Stomach (tissue), 4 donors: ENCODE measurements at regions not wholly inside any gene's neighbourhood (a gene's known extent, or its start where the extent isn't known, plus 50 kb on each side); places are given as distances from the start of the nearest gene placed in this dataset.

Source experiments
- POLR2A ChIP-seq, 4 donors: fragments of 450-650 bp; IDR thresholded peaks; one replicate each; pipeline ENCODE4 v1.6.1; 2016; ENCODE audit warnings: antibody characterized with exemption in 4 of 4, control low read depth in 2 of 4, mild to moderate bottlenecking in 1 of 4, moderate library complexity in 1 of 4
- POLR2AphosphoS5 ChIP-seq, 3 donors: sonication (generic); formaldehyde crosslinking; IDR thresholded peaks; one replicate each; pipeline ENCODE4 v1.6.1; 2016; ENCODE audit warnings: antibody characterized with exemption in 3 of 3
- TF ChIP-seq, protein P1 (sequence below), 7 experiments: fragments of 450-650 bp in 4 of 7; fragments of 200-600 bp in 3 of 7; sonication (generic) in 3 of 7; IDR thresholded peaks; one replicate each; pipeline ENCODE4 v1.5.1; 2016 to 2019; ENCODE audit warnings: antibody characterized with exemption in 7 of 7, control low read depth in 2 of 7, mild to moderate bottlenecking in 1 of 7

DNA sequence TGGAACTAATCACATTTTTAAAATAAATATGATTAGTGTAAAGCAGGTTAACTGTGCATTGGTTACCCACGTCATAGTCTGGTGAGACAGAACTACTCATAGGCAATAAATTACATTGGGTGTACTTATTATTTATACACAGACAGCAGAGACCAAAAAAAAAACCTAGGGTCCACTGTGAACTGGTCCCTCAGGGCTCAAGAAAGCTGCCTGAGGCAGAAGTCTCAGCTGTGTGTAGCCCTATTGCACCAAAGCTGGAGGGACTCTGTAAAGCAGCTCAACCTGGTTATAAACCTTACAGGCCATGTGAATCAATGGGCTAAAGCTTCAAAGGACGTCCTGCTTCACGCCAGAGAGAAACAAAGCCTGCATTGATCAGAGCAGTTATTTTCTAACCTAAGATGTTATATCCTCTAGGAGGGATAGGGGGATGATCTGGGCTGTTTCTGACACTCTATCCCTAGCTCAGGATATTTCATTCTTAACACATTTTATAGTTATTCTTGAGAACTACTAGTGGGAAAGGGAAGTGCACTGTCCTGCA is 432.2 kb upstream of the ANO3 start:
- TF ChIP-seq POLR2A (IDR thresholded peaks at IDR 0.05), result no peak
- no peak for TF ChIP-seq POLR2AphosphoS5 (IDR thresholded peaks at IDR 0.05)
- TF ChIP-seq, protein P1, sequence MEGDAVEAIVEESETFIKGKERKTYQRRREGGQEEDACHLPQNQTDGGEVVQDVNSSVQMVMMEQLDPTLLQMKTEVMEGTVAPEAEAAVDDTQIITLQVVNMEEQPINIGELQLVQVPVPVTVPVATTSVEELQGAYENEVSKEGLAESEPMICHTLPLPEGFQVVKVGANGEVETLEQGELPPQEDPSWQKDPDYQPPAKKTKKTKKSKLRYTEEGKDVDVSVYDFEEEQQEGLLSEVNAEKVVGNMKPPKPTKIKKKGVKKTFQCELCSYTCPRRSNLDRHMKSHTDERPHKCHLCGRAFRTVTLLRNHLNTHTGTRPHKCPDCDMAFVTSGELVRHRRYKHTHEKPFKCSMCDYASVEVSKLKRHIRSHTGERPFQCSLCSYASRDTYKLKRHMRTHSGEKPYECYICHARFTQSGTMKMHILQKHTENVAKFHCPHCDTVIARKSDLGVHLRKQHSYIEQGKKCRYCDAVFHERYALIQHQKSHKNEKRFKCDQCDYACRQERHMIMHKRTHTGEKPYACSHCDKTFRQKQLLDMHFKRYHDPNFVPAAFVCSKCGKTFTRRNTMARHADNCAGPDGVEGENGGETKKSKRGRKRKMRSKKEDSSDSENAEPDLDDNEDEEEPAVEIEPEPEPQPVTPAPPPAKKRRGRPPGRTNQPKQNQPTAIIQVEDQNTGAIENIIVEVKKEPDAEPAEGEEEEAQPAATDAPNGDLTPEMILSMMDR (IDR thresholded peaks at IDR 0.05), result no peak
